WERI-Rb-1 (cell line): ENCODE measurements at regions not wholly inside any gene's neighbourhood (a gene's known extent, or its start where the extent isn't known, plus 50 kb on each side); places are given as distances from the start of the nearest gene placed in this dataset.

ENCODE experiments used
- DNase-seq: peaks from one replicate; pipeline ENCODE4 v3.0.0-alpha.2; 2020
- H3K27ac ChIP-seq: fragments of 250-450 bp; sonication (Bioruptor Pico); 2 replicates; pipeline ENCODE4 v1.5.1; 2020; ENCODE audit warnings: mild to moderate bottlenecking, moderate library complexity
- H3K27me3 ChIP-seq: fragments of 250-450 bp; sonication (Bioruptor Pico); 2 replicates; pipeline ENCODE4 v1.5.1; 2021; ENCODE audit warnings: mild to moderate bottlenecking, low read depth, moderate library complexity; ENCODE audit not compliant: insufficient read depth, severe bottlenecking
- H3K36me3 ChIP-seq: fragments of 250-450 bp; sonication (Bioruptor Pico); 2 replicates; pipeline ENCODE4 v1.5.1; 2020; ENCODE audit warnings: mild to moderate bottlenecking, moderate library complexity
- H3K4me3 ChIP-seq: 2 replicates; pipeline ENCODE4 v1.5.1; 2011; ENCODE audit warnings: low read depth, mild to moderate bottlenecking, control low read depth, low read length
- H3K9me3 ChIP-seq: fragments of 250-450 bp; sonication (Bioruptor Pico); 2 replicates; pipeline ENCODE4 v1.5.1; 2021; ENCODE audit warnings: mild to moderate bottlenecking, moderate library complexity; ENCODE audit not compliant: severe bottlenecking
- TF ChIP-seq, protein P1 (sequence below): IDR thresholded peaks from 2 replicates; pipeline ENCODE4 v1.5.1; 2011; ENCODE audit warnings: low read depth, mild to moderate bottlenecking, control low read depth, inconsistent platforms, low read length

GRCh38 chr12:91954326-91954725 lies 191.3 kb downstream of the BTG1 start:
- Histone ChIP-seq H3K4me3 (no peak overlapping the region), H3K27me3 (no peaks in the 10 kb centered on the region), H3K27ac (no peak overlapping the region), H3K36me3 (no peaks in the 10 kb centered on the region), H3K9me3 (no peaks in the 10 kb centered on the region)
- no peak for DNase-seq
- TF ChIP-seq, protein P1, sequence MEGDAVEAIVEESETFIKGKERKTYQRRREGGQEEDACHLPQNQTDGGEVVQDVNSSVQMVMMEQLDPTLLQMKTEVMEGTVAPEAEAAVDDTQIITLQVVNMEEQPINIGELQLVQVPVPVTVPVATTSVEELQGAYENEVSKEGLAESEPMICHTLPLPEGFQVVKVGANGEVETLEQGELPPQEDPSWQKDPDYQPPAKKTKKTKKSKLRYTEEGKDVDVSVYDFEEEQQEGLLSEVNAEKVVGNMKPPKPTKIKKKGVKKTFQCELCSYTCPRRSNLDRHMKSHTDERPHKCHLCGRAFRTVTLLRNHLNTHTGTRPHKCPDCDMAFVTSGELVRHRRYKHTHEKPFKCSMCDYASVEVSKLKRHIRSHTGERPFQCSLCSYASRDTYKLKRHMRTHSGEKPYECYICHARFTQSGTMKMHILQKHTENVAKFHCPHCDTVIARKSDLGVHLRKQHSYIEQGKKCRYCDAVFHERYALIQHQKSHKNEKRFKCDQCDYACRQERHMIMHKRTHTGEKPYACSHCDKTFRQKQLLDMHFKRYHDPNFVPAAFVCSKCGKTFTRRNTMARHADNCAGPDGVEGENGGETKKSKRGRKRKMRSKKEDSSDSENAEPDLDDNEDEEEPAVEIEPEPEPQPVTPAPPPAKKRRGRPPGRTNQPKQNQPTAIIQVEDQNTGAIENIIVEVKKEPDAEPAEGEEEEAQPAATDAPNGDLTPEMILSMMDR, result no peak

DNA sequence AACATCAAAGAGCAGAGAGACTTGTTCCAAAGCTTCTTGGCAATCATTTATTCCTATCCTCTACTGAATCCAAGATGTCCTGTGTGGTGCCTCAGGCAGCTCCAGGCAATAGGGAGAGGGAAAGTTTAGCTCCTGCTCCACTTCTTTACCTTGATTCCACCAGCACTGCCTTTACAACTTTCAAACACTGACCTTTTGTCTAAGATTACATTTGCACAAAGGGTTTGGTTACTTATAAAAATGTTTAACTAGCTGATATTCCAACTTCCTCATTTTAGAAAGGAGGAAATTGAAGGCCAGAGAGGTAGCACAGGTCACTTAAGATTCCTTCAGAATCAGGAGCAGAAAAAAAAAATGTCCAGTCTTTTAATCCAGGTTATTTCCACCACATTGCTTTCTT lies 192.7 kb downstream of the BTG1 start:
- DNase-seq, result no peak
- H3K4me3 ChIP-seq, result no peak overlapping the region

GRCh38 chr12:91951571-91951970 lies 194.1 kb downstream of the BTG1 start:
- DNase-seq, result no peak
- Histone ChIP-seq H3K9me3 (no peaks in the 10 kb centered on the region), H3K27ac (no peak overlapping the region), H3K4me3 (no peak overlapping the region), H3K27me3 (no peaks in the 10 kb centered on the region), H3K36me3 (no peaks in the 10 kb centered on the region)
- TF ChIP-seq, protein P1, result no peak

More for the DNA sequence above, 192.7 kb downstream of the BTG1 start:
- Histone ChIP-seq H3K9me3 (no peaks in the 10 kb centered on the region), H3K27me3 (no peaks in the 10 kb centered on the region), H3K36me3 (no peaks in the 10 kb centered on the region), H3K27ac (no peak overlapping the region)
- TF ChIP-seq, protein P1, result no peak

DNA sequence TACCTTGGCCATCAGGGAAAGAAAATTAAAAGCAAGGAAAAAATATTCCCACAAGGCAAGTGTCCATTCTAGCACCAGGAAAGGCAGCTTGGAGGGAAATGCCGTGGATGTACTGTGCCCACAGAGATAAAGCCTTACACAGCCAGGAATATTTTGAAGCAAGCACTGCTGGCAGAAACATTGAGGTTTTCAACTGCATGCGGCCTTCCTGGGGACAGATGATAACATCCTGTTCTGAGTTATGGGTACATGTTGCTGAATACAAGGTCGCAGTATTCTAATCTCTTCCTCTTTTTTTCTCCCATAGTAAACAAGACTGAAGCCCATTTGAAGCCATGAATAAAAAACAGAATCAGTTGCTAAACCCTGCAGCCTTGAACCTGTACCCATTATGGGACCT lies 197.1 kb downstream of the BTG1 start:
- Histone ChIP-seq H3K9me3 (no peaks in the 10 kb centered on the region), H3K27ac (no peak overlapping the region), H3K36me3 (no peaks in the 10 kb centered on the region), H3K4me3 (no peak overlapping the region), H3K27me3 (no peaks in the 10 kb centered on the region)
- no peak for DNase-seq
- TF ChIP-seq, protein P1, result no peak

GRCh38 chr12:91947459-91947858 lies 198.2 kb downstream of the BTG1 start:
- H3K36me3 ChIP-seq, result no peaks in the 10 kb centered on the region
- H3K9me3 ChIP-seq, result no peaks in the 10 kb centered on the region
- H3K4me3 ChIP-seq, result no peak overlapping the region
- TF ChIP-seq, protein P1, result no peak
- no peak for DNase-seq
- no peaks in the 10 kb centered on the region for H3K27me3 ChIP-seq
- no peak overlapping the region for H3K27ac ChIP-seq

DNA sequence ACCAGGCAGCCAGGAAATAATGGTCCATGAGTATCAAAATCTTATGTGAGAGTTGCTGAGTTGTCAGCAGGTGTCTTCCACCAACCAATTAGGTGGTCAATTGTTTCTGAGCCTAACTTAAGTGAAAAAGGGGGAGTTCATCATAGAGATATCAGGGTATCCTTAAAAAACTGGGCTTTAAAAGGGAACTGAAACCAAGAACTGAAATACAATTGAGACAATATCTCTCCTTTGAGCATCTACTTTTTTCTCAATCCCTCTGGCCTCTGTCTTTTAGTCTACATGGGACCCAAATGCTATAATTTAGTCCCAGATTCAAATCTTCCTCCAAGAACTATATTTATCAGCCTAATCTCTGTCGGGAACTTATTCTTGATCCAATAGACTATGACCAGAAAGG lies 201.0 kb downstream of the BTG1 start:
- no peak overlapping the region for H3K4me3 ChIP-seq
- H3K36me3 ChIP-seq, result no peaks in the 10 kb centered on the region
- TF ChIP-seq, protein P1, result no peak
- H3K9me3 ChIP-seq, result peaks cover 5% of the 10 kb centered on the region
- DNase-seq, result no peak
- H3K27me3 ChIP-seq, result no peaks in the 10 kb centered on the region
- no peak overlapping the region for H3K27ac ChIP-seq
